Mammary epithelial cell (primary cell): ENCODE measurements at regions not wholly inside any gene's neighbourhood (a gene's known extent, or its start where the extent isn't known, plus 50 kb on each side); places are given as distances from the start of the nearest gene placed in this dataset.

Source experiments
- EZH2 ChIP-seq: IDR thresholded peaks from 2 replicates; pipeline ENCODE4 v1.6.1; 2012; ENCODE audit warnings: low read length, inconsistent platforms, borderline replicate concordance
- TF ChIP-seq, protein P1 (sequence below), 2 donors: IDR thresholded peaks in 1 of 2; conservative IDR thresholded peaks in 1 of 2; 2 replicates each; pipeline ENCODE4 v1.5.1; 2011 to 2012; ENCODE audit warnings: inconsistent platforms in 2 of 2, low read length in 2 of 2, mild to moderate bottlenecking in 2 of 2, control low read depth in 1 of 2, low read depth in 1 of 2; ENCODE audit not compliant: insufficient read depth in 1 of 2; ENCODE audit errors: extremely low read depth in 1 of 2

DNA sequence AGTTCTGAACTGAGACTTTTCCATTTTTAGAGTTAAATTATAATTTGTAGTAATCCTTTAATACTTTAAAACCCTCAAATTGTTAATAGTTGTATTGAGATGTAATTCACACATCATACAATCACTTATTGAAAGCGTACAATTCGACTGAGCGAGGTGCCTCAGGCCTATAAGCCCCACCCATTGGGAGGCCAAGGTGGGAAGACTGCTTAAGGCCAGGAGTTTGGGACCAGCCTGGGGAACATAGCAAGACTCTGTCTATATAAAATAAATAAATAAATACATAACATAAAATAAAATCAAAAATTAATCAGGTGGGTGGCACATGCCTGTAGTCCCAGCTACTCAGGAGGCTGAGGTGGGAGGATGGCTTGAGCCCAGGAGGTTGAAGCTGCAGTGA is 70.3 kb downstream of the RWDD4 start:
- TF ChIP-seq, protein P1, sequence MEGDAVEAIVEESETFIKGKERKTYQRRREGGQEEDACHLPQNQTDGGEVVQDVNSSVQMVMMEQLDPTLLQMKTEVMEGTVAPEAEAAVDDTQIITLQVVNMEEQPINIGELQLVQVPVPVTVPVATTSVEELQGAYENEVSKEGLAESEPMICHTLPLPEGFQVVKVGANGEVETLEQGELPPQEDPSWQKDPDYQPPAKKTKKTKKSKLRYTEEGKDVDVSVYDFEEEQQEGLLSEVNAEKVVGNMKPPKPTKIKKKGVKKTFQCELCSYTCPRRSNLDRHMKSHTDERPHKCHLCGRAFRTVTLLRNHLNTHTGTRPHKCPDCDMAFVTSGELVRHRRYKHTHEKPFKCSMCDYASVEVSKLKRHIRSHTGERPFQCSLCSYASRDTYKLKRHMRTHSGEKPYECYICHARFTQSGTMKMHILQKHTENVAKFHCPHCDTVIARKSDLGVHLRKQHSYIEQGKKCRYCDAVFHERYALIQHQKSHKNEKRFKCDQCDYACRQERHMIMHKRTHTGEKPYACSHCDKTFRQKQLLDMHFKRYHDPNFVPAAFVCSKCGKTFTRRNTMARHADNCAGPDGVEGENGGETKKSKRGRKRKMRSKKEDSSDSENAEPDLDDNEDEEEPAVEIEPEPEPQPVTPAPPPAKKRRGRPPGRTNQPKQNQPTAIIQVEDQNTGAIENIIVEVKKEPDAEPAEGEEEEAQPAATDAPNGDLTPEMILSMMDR (conservative IDR thresholded peaks at IDR 0.05 in 1 of 2, IDR thresholded peaks at IDR 0.05 in 1 of 2; ENCODE audit: extremely low read depth in 1 of 2, insufficient read depth in 1 of 2, low read depth in 1 of 2, low read length in 2 of 2), result no peak
- no peak for TF ChIP-seq EZH2
